ENCODE measurements at regions not wholly inside any gene's neighbourhood (a gene's known extent, or its start where the extent isn't known, plus 50 kb on each side); places are given as distances from the start of the nearest gene placed in this dataset.
"Not testable (repeated sequence)": the region's sequence is repeated elsewhere in the genome, so short reads cannot be mapped to it uniquely, and the experiment has no call there.

DNA sequence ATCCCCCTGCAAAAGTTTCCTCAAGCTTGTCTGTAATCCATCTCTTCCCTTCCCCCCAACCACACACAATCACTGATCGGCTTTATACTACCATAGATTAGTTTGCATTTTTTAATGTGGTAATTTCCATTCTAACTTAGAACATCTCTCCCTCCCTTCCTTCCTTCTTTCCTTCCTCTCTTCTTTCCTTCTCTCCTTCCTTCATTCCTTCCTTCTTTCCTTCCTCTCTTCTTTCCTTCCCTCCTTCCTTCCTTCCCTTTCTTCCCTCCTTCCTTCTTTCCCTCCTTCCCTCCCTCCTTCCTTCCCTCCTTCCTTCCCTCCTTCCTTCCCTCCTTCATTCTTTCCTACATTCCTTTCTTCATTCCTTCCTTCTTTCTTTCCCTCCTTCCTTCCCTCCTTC lies 166.2 kb upstream of the MSX2 start:
- DNase-seq (ENCODE audit: low read depth), result no peak

DNA sequence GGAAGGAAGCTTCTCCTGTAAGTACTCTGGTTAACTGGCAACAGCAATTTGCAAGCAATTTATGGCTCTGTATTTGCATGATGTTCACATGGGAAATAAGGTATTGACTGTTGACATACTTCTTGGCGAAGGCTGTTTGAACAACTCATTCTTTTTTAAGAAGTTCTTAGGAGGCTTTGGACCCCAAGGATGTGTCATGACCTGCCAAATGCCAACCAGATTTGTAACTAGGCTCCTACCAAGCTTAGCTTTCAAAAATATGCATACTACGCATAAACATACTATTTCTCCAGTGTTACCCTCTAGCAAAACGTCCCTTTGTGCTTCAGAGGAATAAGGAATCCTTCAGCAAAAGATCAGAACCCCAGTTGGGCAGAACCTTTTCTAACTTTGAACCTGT lies 165.2 kb upstream of the MSX2 start:
- DNase-seq (ENCODE audit: low read depth), result no peak

- no peak for DNase-seq (ENCODE audit: low read depth)
Measured at GRCh38 chr5:174559566-174560090, 164.8 kb upstream of the MSX2 start.

GRCh38 chr5:174560861-174561260 lies 163.5 kb upstream of the MSX2 start:
- no peak for DNase-seq (ENCODE audit: low read depth)

GRCh38 chr5:174563040-174563439 lies 161.3 kb upstream of the MSX2 start:
- not testable (repeated sequence) for DNase-seq (ENCODE audit: low read depth)

DNA sequence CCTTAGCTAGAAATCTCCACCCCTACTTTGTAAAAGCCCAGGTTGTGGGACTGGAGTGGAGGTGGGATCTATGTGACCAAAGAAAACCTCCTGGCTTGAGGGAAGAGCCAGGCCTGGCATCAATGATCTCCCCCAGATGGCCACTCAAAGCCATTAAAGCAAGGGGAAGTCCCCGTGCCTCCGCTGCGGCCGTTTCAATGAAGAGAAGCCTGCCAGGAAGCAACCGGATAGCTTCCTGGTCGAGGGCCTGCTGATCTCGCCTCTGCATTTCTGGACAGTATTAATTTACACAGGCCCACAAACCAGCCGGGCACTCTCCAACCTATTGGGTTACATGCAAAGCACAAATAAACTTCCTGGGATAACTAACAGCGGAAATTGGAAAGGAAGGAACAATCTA lies 160.5 kb upstream of the MSX2 start:
- no peak for DNase-seq (ENCODE audit: low read depth)

GRCh38 chr5:174567506-174568141 lies 156.8 kb upstream of the MSX2 start:
- no peak for DNase-seq (ENCODE audit: low read depth)

GRCh38 chr5:174570662-174571061 lies 153.7 kb upstream of the MSX2 start:
- DNase-seq (ENCODE audit: low read depth), result no peak

DNA sequence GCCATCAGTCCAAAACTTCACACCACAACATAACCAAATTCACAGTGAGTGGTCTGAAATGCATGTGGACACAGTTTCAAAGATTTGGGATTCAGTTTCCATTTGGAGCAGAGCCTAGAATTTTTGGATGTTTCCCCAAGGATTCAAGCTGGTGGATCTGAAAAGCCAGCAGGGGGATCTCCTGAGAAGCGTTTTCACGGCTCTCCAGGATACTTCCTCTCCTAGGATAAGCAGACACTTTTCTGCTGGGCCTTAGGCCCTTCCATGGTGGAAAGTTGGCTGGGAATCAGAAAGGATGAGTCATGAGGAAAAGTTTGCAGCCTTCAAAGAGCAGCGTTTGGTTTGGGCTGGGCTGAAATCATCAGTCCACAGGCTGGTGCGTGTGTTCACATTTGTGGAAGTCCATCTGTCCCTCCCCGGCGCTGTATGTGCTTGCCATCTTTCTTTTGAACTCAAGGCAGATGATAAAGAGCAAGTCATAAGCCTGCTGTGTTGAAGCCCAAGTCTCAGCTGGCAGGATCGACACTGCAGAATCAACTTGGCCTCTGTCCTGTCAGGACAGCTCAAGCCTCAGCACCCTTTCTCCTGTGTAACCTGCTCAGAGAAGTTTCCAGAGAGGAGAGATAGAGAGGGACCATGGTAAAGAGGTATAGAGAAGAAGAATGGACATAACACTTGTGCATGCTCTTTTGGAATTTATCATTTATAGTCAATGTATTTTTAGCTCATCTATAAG lies 152.6 kb upstream of the MSX2 start:
- peak; percentile 82 for DNase-seq (ENCODE audit: low read depth)

GRCh38 chr5:174572591-174572990 lies 151.8 kb upstream of the MSX2 start:
- no peak for DNase-seq (ENCODE audit: low read depth)

GRCh38 chr5:174573221-174573994 lies 151.0 kb upstream of the MSX2 start:
- DNase-seq (ENCODE audit: low read depth), result no peak

- DNase-seq (ENCODE audit: low read depth), result no peak
Measured at GRCh38 chr5:174575043-174575442, 149.3 kb upstream of the MSX2 start.

DNA sequence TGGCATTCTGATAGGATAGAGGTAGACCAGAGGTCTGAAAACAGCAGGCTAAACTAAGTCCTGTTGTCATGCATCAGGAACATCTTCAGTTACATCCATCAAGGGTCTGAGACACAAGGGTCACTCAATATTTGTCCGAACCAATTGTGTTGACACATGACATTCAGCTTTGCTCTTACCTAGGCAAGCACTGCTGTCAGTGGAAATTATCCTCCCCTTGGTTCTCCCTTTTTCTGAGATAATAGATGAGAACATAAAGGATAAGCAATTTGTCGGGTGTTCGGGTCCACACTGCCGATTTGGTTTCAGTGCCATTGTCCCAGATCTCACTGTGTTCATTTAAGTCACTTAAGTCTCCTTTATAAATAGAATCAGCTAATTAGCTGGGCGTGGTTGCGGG lies 148.3 kb upstream of the MSX2 start:
- DNase-seq (ENCODE audit: low read depth), result no peak

- no peak for DNase-seq (ENCODE audit: low read depth)
Measured at GRCh38 chr5:174581479-174581878, 142.9 kb upstream of the MSX2 start.

DNA sequence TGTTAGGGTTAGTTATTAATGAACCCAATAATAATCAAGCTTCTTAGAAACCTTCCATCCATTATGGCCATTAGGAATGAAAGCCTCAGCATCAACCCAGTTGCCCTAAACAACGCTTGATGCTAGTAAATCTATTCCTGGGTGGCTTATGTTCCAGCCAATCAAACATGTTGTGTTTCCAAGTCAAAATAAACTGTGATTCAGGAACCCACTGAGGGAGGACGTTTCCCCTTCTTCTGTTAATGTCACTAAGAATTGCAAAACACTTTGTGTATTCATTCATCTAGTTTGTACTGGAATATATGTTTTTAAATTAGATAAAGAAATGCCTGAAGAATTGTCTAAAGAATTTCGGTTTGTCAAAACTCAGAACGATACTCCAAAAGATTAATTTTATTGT lies 142.5 kb upstream of the MSX2 start:
- no peak for DNase-seq (ENCODE audit: low read depth)

DNA sequence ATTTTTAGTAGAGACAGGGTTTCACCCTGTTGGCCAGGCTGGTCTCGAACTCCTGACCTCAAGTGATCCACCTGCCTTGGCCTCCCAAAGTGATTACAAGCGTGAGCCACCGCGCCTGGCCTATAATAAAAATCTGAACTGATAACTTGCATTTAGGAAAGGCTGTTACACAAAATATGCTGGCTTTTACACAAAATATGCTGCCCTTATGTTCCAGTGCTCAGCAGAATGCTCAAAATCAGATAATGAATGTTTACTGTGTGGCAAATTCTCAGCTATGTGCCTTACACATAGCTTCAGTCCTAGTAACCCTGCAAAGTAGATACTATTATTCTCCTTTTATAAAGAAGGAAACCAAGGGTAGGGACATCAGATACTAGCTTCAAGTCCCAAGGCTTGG lies 141.3 kb upstream of the MSX2 start:
- no peak for DNase-seq (ENCODE audit: low read depth)

GRCh38 chr5:174585472-174585871 lies 138.9 kb upstream of the MSX2 start:
- DNase-seq (ENCODE audit: low read depth), result no peak

DNA sequence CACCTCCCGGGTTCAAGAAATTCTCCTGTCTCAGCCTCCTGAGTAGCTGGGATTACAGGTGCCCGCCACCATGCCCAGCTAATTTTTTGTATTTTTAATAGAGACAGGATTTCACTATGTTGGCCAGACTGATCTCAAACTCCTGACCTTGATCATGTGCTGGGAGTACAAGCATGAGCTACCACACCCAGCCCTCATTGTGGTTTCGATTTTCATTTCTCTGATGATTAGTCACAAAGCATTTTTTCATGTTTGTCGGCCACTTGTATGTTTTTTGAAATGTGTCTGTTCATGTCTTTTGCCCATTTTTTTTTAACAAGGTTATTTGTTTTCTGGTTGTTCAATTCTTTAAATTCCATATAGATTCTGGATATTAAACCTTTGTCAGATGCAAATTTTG lies 138.2 kb upstream of the MSX2 start:
- DNase-seq (ENCODE audit: low read depth), result not testable (repeated sequence)

DNA sequence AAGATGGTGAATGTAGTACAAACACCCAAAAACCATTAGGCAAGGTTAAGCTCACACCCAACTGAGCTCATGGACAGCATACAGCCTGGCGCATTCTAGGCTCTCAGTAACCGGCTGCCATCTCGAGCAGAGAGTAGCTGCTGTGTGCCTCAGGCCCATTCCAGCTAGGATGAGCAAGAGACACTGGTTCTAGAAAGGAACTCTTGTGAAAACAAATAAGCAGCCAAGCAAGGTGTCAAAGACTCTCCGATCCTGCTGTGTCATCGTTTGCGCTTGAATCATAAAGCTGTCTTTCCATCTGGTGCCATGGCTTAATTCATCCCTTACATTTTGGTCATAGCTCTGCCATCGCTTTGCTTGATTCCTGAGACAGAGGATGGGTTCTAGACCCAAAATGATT lies 135.4 kb upstream of the MSX2 start:
- no peak for DNase-seq (ENCODE audit: low read depth)

DNA sequence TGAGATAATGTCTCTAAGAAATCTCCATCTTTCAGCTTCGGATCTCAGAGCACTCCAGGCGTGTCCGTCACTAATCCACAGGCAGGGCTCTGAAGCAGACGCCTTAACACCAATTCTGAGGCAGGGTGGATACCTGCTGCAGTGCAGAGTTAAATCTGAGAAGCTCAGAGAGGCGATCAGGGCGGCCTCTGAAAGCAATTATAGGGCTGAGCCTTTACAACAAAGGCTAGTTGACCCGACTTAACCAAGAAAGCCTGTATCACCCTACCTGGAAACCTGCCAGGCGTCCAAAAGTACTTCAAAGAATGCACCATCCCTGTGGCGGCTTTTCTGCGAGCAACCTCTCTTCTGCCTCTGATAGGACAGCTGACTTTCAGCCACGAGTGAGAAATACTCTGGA lies 134.8 kb upstream of the MSX2 start:
- DNase-seq (ENCODE audit: low read depth), result no peak

- DNase-seq (ENCODE audit: low read depth), result no peak
Measured at GRCh38 chr5:174590820-174591219, 133.6 kb upstream of the MSX2 start.

- no peak for DNase-seq (ENCODE audit: low read depth)
Measured at GRCh38 chr5:174596429-174596828, 128.0 kb upstream of the MSX2 start.

DNA sequence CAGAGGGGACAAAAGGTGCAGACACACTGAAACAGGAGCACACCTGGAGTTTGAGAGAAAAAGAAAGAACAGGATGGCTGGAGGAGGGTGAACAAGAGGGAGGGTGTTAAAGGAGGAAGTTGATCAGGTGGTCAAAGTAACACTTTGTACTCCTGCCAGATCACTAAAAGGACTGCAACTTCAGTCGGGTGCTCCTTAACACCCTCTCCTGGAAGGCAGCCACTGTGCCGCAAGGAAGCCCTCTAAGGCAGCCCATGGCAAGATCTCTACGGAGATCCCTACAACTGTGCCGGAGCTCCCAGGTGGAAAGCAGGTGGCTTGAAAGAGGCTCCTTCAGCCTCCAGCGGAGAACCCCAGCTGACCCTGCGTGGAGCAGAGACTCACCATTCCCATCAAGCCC lies 124.4 kb upstream of the MSX2 start:
- no peak for DNase-seq (ENCODE audit: low read depth)
